Natural killer cell (primary cell): ENCODE measurements at regions not wholly inside any gene's neighbourhood (a gene's known extent, or its start where the extent isn't known, plus 50 kb on each side); places are given as distances from the start of the nearest gene placed in this dataset.
"Not testable (repeated sequence)": the region's sequence is repeated elsewhere in the genome, so short reads cannot be mapped to it uniquely, and the experiment has no call there.

ENCODE experiments used
- ATAC-seq, 3 donors: fragments of 150-1000 bp in 2 of 3; fragments of 200-7000 bp in 1 of 3; cut with Tn5 transposase; 1 replicate in 1 of 3; 2 replicates in 2 of 3; pipeline ENCODE4 v1.10.0; 2021; ENCODE audit warnings: mild to moderate bottlenecking in 2 of 3, moderate library complexity in 2 of 3
- DNase-seq, 2 donors: peaks; one replicate each; pipeline versions ENCODE4 v3.0.0 to v3.0.0-alpha.2; 2013 to 2021; ENCODE audit warnings: mixed read lengths in 1 of 2
- H3K27ac ChIP-seq: one replicate; pipeline ENCODE4 v1.5.1; 2013; ENCODE audit warnings: mild to moderate bottlenecking, low read length
- H3K27me3 ChIP-seq: one replicate; pipeline ENCODE4 v1.6.1; 2013; ENCODE audit warnings: low read length; ENCODE audit not compliant: control insufficient read depth, insufficient read depth
- H3K36me3 ChIP-seq: one replicate; pipeline ENCODE4 v1.6.1; 2013; ENCODE audit warnings: low read length; ENCODE audit not compliant: control insufficient read depth, insufficient read depth
- H3K4me1 ChIP-seq: one replicate; pipeline ENCODE4 v1.6.1; 2013; ENCODE audit warnings: low read length; ENCODE audit not compliant: control insufficient read depth, insufficient read depth
- H3K4me3 ChIP-seq: one replicate; pipeline ENCODE4 v1.5.1; 2013; ENCODE audit warnings: low read length
- H3K9me3 ChIP-seq: one replicate; pipeline ENCODE4 v1.6.1; 2013; ENCODE audit warnings: low read length; ENCODE audit not compliant: control insufficient read depth, insufficient read depth
- H3K27ac Mint-ChIP-seq, 2 donors: one replicate each; pipeline ENCODE4 v1.8.0; 2022; ENCODE audit warnings: mild to moderate bottlenecking in 2 of 2, mixed read lengths in 2 of 2, moderate library complexity in 1 of 2
- H3K27me3 Mint-ChIP-seq, 2 donors: one replicate each; pipeline ENCODE4 v1.8.0; 2022; ENCODE audit warnings: low read depth in 2 of 2, mixed read lengths in 2 of 2
- H3K36me3 Mint-ChIP-seq: one replicate; pipeline ENCODE4 v1.8.0; 2022; ENCODE audit warnings: mixed read lengths
- H3K4me1 Mint-ChIP-seq, 2 donors: one replicate each; pipeline ENCODE4 v1.8.0; 2022; ENCODE audit warnings: mixed read lengths in 2 of 2
- H3K4me3 Mint-ChIP-seq: one replicate; pipeline ENCODE4 v1.8.0; 2022; ENCODE audit warnings: mild to moderate bottlenecking, moderate library complexity, mixed read lengths
- H3K9me3 Mint-ChIP-seq, 2 donors: one replicate each; pipeline ENCODE4 v1.8.0; 2022; ENCODE audit warnings: mixed read lengths in 2 of 2
- WGBS: methylation state at CpG from one replicate; pipeline ENCODE4 v1.1.7; 2013; ENCODE audit warnings: missing lambda C conversion rate; ENCODE audit not compliant: insufficient coverage; 5-methylcytosine and 5-hydroxymethylcytosine counted together
- intact Hi-C: fragments of 100-400 bp; cut with micrococcal nuclease; formaldehyde crosslinking; loops from one replicate; pipeline ENCODE4 v1.14.2; 2022
- TF ChIP-seq, protein P1 (sequence below): fragments of 200-600 bp; IDR thresholded peaks from one replicate; pipeline ENCODE4 v1.8.0; 2022; ENCODE audit warnings: antibody characterized with exemption

GRCh38 chr1:30155253-30155652 lies 568.1 kb downstream of the MATN1 start:
- H3K36me3 Mint-ChIP-seq, H3K36me3 ChIP-seq, H3K27ac Mint-ChIP-seq, H3K4me3 Mint-ChIP-seq, H3K4me3 ChIP-seq, ATAC-seq, H3K9me3 Mint-ChIP-seq, intact Hi-C loops, H3K4me1 Mint-ChIP-seq, DNase-seq, H3K27me3 ChIP-seq, H3K27ac ChIP-seq, H3K9me3 ChIP-seq, H3K4me1 ChIP-seq: not testable (repeated sequence)
- peaks cover 6 to 35% of the 10 kb centered on the region in 2 donors for H3K27me3 Mint-ChIP-seq
- 82% methylated on average over 3 of the region's 3 CpGs for WGBS

DNA sequence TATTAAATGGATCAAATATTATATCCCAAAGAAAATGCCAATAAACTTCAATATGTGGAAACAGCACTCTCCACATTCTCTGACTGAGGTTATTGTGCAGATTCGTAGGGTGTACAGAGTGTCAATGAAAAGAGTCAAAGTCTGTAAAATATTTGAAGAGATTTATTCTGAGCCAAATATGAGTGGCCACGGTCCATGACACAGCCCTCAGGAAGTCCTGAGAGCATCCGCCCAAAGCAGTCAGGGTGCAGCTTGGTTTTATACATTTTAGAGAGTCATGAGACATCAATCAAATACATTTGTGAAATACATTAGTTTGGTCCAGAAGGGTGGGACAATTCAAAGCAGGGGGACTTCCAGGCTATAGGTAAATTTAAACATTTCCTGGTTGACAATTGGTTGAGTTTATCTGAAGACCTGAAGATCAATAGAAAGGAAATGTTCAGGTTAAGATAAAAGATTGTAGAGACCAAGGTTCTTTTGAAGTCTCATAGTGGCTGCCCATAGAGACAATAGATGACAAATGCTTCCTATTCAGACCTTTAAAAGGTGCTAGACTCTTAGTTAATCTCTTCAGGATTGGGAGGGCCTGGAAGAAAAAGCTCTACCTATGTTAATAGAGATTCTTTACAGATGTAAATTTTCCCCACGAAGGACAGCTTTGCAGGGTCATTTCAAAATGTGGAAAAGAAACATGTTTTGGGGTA lies 569.5 kb downstream of the MATN1 start:
- Histone ChIP-seq H3K36me3 (no peaks in the 10 kb centered on the region), H3K4me1 (no peaks in the 10 kb centered on the region), H3K27me3 (no peaks in the 10 kb centered on the region), H3K9me3 (no peaks in the 10 kb centered on the region), H3K27ac (no peak overlapping the region), H3K4me3 (no peak overlapping the region)
- intact Hi-C loops: no loop called here
- peaks cover 6 to 33% of the 10 kb centered on the region in 2 donors for H3K27me3 Mint-ChIP-seq
- TF ChIP-seq, protein P1, sequence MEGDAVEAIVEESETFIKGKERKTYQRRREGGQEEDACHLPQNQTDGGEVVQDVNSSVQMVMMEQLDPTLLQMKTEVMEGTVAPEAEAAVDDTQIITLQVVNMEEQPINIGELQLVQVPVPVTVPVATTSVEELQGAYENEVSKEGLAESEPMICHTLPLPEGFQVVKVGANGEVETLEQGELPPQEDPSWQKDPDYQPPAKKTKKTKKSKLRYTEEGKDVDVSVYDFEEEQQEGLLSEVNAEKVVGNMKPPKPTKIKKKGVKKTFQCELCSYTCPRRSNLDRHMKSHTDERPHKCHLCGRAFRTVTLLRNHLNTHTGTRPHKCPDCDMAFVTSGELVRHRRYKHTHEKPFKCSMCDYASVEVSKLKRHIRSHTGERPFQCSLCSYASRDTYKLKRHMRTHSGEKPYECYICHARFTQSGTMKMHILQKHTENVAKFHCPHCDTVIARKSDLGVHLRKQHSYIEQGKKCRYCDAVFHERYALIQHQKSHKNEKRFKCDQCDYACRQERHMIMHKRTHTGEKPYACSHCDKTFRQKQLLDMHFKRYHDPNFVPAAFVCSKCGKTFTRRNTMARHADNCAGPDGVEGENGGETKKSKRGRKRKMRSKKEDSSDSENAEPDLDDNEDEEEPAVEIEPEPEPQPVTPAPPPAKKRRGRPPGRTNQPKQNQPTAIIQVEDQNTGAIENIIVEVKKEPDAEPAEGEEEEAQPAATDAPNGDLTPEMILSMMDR: no peak
- no peak overlapping the region for H3K27ac Mint-ChIP-seq
- no peak overlapping the region for H3K4me3 Mint-ChIP-seq
- peaks cover 3 to 9% of the 10 kb centered on the region in 2 donors for H3K9me3 Mint-ChIP-seq
- DNase-seq (no peak), ATAC-seq (no peak)
- WGBS: 75% methylated on average over 3 of the region's 4 CpGs
- H3K36me3 Mint-ChIP-seq: no peaks in the 10 kb centered on the region
- no peaks in the 10 kb centered on the region for H3K4me1 Mint-ChIP-seq

DNA sequence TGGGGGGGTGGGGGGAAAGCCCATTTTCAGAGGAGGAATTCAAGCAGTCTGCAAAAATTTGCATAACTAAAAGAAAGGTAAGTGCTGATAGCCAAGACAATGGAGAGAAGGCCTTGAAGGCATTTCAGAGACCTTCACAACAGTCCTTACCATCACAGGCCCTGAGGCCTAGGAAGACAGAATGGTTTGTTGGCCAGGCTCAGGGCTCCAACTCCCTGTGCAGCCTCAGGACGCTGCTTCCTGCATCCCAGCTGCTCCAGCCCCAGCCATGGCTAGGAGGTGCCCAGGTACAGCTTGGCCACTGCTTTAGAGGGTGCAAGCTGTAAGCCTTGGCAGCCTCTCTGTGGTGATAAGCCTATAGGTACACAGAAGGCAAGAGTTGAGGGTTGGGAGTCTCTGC lies 571.6 kb downstream of the MATN1 start:
- H3K27me3 Mint-ChIP-seq: peaks cover 6 to 15% of the 10 kb centered on the region in 2 donors
- H3K9me3 Mint-ChIP-seq: peaks cover 3 to 9% of the 10 kb centered on the region in 2 donors
- WGBS: 64% methylated on average over 1 of the region's 1 CpG
- H3K4me1 Mint-ChIP-seq: no peaks in the 10 kb centered on the region
- Histone ChIP-seq H3K27ac (no peak overlapping the region), H3K9me3 (no peaks in the 10 kb centered on the region), H3K36me3 (no peaks in the 10 kb centered on the region), H3K27me3 (no peaks in the 10 kb centered on the region), H3K4me1 (no peaks in the 10 kb centered on the region), H3K4me3 (no peak overlapping the region)
- no peaks in the 10 kb centered on the region for H3K36me3 Mint-ChIP-seq
- TF ChIP-seq, protein P1: no peak
- no peak overlapping the region for H3K4me3 Mint-ChIP-seq
- no peak for ATAC-seq
- intact Hi-C loops: no loop called here
- H3K27ac Mint-ChIP-seq: no peak overlapping the region
- no peak for DNase-seq

- no peaks in the 10 kb centered on the region for H3K4me1 Mint-ChIP-seq
- no peaks in the 10 kb centered on the region for H3K27me3 ChIP-seq
- 86% methylated on average over 2 of the region's 4 CpGs for WGBS
- TF ChIP-seq, protein P1: no peak
- H3K9me3 ChIP-seq: no peaks in the 10 kb centered on the region
- H3K36me3 Mint-ChIP-seq: no peaks in the 10 kb centered on the region
- no peak overlapping the region for H3K27ac ChIP-seq
- H3K36me3 ChIP-seq: no peaks in the 10 kb centered on the region
- no peak overlapping the region for H3K27ac Mint-ChIP-seq
- intact Hi-C loops: no loop called here
- no peak overlapping the region for H3K4me3 Mint-ChIP-seq
- peaks cover 3 to 9% of the 10 kb centered on the region in 2 donors for H3K9me3 Mint-ChIP-seq
- H3K4me1 ChIP-seq: no peaks in the 10 kb centered on the region
- no peak for ATAC-seq
- peaks cover 8 to 10% of the 10 kb centered on the region in 2 donors for H3K27me3 Mint-ChIP-seq
- no peak overlapping the region for H3K4me3 ChIP-seq
- no peak for DNase-seq
These were observed 572.3 kb downstream of the MATN1 start for GRCh38 chr1:30151119-30151518.
